A172 (cell line): ENCODE measurements at regions not wholly inside any gene's neighbourhood (a gene's known extent, or its start where the extent isn't known, plus 50 kb on each side); places are given as distances from the start of the nearest gene placed in this dataset.
A peak's percentile ranks its signal among the peaks of the same experiment; 100 is the strongest.
"Not testable (repeated sequence)": the region's sequence is repeated elsewhere in the genome, so short reads cannot be mapped to it uniquely, and the experiment has no call there.

Experiments used
- DNase-seq: peaks from one replicate; pipeline ENCODE4 v3.0.0-alpha.2; 2015; ENCODE audit warnings: low spot score

- DNase-seq: no peak
These were observed 407.0 kb downstream of the SUCLG1 start for GRCh38 chr2:84052043-84052442.

GRCh38 chr2:84048964-84049363, 410.1 kb downstream of the SUCLG1 start:
- no peak for DNase-seq

- no peak for DNase-seq
These were observed 417.6 kb downstream of the SUCLG1 start for GRCh38 chr2:84041506-84041905.

- no peak for DNase-seq
These were observed 418.8 kb downstream of the SUCLG1 start for GRCh38 chr2:84040281-84040680.

GRCh38 chr2:84038866-84039265, 420.2 kb downstream of the SUCLG1 start:
- DNase-seq: peak; percentile 21

DNA sequence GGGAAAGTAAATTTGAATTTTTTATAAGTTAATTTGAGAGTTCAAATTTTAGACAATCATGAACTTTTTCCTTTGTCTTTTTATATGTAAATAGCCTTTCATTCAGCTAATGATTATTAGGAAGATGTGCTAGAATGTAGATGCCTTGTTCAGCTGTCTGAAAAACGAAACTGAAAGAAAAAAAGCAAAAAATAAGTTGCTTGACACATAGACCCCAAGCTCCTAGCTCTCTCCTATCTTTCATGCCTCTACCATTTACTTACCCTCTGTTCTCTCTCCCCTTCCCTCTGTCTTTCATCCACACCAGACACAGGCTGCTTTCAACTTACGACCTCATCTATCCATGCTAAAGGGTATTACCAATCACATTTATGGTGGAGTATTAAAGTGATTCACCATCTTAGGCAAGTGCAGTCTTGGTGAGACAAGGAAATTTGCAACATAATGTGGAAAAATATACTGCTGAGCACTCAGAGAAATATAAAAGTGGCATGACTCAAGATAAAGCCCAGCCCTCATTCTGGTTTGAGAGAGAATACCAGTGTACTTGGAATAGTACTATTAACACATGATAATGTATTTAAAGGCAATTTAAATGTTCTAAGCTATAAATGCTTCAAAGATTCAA, 425.6 kb downstream of the SUCLG1 start:
- DNase-seq: no peak

DNA sequence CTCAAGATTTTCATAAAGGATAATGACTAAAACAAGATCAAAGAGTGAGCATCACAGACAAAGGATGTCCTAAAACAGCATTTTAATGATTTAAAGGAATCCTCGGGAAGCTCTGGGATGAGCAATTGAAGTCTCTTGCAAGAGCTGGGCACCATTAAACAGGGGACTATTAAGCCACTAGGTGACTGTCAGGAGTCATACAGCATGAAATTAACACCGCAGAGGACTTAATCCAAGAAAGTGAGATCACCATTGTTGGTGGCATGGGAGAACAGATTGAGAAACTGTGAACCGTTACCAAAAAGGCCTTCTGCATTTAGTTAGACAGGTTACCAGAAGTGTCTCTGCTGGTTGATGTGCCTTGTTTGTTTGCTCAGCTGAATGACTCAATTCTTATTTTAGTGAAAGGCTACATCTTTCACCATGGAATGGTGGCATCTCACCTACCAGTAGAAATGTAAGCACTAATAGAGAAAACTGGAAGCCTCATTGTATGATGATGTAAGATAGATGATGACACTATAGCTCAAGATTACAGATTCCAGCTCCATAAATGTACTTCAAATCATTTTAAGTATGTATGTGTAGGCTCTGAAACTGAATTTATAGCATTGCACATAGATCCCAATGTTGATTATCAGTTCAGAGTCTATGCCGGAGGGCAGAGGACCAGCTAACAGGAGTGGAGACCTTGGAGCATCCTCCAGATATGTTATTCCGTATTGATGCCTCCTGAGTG, 427.6 kb downstream of the SUCLG1 start:
- DNase-seq: no peak

- no peak for DNase-seq
These were observed 429.0 kb downstream of the SUCLG1 start for GRCh38 chr2:84029903-84030575.

GRCh38 chr2:84026818-84027217, 432.3 kb downstream of the SUCLG1 start:
- no peak for DNase-seq

GRCh38 chr2:84022810-84023431, 436.2 kb downstream of the SUCLG1 start:
- DNase-seq: peak; percentile 72

DNA sequence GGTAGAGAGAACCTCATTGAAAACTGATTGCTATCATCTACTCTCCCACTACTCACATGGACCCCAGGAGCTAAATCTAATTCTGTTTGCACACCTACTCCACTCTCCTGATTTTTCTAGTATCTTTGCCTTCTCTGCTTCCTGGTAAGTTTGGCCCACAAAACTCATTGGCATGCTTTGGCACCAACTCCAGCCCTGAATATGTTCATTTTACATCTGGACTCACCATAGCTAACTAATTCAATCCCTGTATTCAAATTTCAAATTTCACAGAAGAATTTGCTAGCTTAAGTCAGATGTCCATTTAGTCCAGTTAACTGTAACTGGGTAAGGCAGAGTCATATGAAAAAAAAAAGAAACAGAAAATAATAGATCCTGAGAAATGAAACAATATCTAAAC, 442.1 kb downstream of the SUCLG1 start:
- no peak for DNase-seq

DNA sequence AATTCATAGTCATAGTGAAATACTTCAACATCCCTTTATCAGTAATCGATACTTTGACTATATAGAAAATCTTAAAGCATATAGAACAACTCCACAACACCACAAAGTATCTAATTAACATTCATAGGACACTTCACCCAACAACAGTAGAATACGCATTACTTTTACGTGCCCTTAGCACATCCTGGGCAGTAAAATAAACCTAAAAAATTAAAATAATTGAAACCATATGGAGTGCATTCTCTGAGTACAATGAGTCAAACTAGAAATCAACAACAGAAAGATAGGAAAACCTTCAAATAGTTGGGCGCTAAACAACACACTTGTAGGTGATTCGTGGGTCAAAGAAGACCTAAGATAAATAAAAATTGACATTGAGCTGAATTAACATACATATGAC, 442.9 kb downstream of the SUCLG1 start:
- no peak for DNase-seq

DNA sequence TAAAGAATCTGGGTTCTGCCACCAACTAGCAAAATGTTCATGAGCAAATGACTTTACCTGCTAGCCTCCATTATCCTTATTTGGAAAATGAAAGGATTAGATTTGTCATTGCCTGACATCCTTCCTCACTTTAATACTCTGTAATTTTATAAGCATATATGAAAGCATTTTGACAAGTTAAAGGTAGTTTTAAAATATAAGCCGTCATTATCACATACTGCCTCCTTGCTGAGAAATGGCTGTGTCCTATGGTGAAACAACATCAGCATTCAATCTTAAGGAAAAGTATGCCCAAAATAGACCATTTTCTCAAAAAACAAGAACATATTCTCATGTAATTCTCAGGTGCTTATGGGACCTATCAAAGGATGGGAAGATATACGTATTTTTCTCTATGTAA, 461.2 kb downstream of the SUCLG1 start:
- DNase-seq: no peak

GRCh38 chr2:83994633-83995179, 464.4 kb downstream of the SUCLG1 start:
- DNase-seq: no peak

- DNase-seq: no peak
These were observed 465.0 kb downstream of the SUCLG1 start for GRCh38 chr2:83993873-83994632.

DNA sequence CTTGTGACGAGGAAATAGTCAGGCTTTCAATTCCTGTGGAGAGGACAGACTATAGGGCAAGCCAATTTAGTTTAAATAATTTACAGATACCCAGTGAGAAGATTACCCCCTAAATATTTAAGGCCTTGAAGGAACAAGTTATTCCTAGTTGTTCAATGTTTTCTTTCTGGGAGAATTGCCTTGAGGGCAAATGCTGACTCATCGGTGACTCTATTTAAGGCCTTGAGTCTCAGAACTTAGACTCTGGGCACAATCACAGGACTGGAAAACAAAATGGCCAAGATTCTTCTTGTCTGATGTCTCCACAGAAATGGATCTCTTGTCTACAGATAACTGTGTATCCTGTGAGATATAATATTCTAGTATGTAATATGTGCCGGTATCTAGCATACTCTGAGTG, 467.1 kb downstream of the SUCLG1 start:
- DNase-seq: peak; percentile 20

DNA sequence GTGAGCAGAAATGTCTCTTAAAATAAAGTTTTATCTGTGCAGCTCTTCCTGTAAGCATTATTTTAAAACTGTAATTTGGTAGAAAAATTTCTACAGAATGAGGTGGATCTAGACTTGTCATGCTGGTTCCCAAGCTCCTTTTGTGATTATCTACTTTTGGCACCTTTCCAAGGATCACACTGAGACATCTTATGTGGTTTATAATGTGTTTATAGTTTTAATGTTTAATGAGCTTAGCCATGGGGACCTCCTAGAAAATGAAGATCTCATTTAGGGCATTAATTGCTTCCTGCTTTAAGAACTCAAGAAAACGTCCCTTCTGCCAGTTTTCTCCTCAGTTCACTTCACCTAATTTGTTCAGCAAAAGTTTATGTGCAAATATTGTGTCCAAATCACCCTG, 468.4 kb downstream of the SUCLG1 start:
- DNase-seq: no peak

DNA sequence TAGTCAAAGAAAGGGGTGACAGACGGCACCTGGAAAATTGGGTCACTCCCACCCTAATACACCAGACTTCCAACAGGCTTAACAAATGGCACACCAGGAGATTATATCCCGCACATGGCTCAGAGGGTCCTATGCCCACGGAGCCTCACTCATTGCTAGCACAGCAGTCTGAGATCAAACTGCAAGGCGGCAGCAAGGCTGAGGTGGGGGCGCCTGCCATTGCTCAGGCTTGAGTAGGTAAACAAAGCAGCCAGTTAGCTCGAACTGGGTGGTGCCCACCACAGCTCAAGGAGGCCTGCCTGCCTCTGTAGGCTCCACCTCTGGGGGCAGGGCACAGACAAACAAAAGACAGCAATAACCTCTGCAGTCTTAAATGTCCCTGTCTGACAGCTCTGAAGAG, 482.5 kb downstream of the SUCLG1 start:
- DNase-seq: not testable (repeated sequence)

DNA sequence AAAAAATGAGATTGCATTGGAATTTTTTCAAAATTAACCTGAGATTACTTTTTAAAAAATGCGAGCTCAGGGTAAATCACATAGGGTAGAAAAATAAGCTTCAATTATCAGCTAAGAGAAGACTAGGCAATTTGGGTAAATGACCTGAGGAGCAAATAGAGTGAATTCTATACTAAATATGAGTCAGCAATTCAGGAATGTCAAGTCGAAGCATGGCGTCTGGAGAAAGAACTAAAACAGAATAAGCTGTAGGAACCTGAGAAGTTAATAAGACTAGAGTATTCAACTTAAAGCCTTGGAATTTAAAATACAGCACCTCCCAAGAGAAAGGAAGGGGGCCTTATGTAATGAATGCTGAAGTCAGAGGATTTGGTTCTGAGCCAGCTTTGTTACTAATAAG, 487.0 kb downstream of the SUCLG1 start:
- DNase-seq: no peak

- peak; percentile 15 for DNase-seq
These were observed 487.5 kb downstream of the SUCLG1 start for GRCh38 chr2:83971547-83971946.

- no peak for DNase-seq
These were observed 488.7 kb downstream of the SUCLG1 start for GRCh38 chr2:83970217-83970929.
